ENCODE measurements at regions not wholly inside any gene's neighbourhood (a gene's known extent, or its start where the extent isn't known, plus 50 kb on each side); places are given as distances from the start of the nearest gene placed in this dataset.

GRCh38 chr11:113531575-113532451, 56.6 kb upstream of the DRD2 start:
- WGBS: 71% methylated on average over 8 of the region's 8 CpGs
- no peaks in the 10 kb centered on the region for H3K27me3 ChIP-seq (replicated peaks; ENCODE audit: insufficient read depth)
- no peaks in the 10 kb centered on the region for H3K9me3 ChIP-seq
- H3K4me3 ChIP-seq: no peak overlapping the region
- no peaks in the 10 kb centered on the region for H3K4me1 ChIP-seq (replicated peaks)
- TF ChIP-seq POLR2AphosphoS5 (IDR thresholded peaks at IDR 0.05): no peak
- TF ChIP-seq POLR2A (IDR thresholded peaks at IDR 0.05): no peak
- H3K27ac ChIP-seq: no peak overlapping the region
- DNase-seq (ENCODE audit: low spot score): no peak
- no peaks in the 10 kb centered on the region for H3K36me3 ChIP-seq
- intact Hi-C loops (cut with DNase I): loop anchor here (2.0 to 10.0 kb wide), 3 partner anchors 157 to 225 kb away; no protein-coding TSS in a partner anchor

DNA sequence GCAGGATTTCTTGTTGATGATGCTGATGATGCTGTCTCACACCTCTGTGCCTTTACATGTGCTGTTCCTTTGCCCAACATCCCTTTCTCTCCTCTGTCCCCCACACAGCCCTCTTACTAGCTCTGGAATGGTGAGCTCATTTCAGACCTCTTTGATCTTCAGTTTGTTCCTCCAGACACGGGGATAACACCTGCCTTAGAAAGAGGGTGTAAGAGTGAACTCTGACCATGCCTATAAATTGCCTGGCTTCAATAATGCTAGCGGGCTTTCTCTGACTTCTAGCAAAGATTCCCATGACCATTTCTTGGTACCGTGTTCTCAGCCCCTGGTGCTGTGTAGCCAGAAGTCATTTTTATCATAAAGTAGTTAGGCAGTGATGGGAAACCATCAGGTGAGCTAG, 55.9 kb upstream of the DRD2 start:
- Histone ChIP-seq H3K4me1 (replicated peaks) (no peaks in the 10 kb centered on the region), H3K9me3 (no peaks in the 10 kb centered on the region), H3K36me3 (no peaks in the 10 kb centered on the region), H3K27ac (no peak overlapping the region), H3K4me3 (no peak overlapping the region), H3K27me3 (replicated peaks; ENCODE audit: insufficient read depth) (no peaks in the 10 kb centered on the region)
- 76% methylated on average over 3 of the region's 3 CpGs for WGBS
- intact Hi-C loops (cut with DNase I): loop anchor here (5.0 to 10.0 kb wide), 2 partner anchors 156 to 201 kb away; no protein-coding TSS in a partner anchor
- no peak for DNase-seq (ENCODE audit: low spot score)
- TF ChIP-seq POLR2AphosphoS5 (IDR thresholded peaks at IDR 0.05): no peak
- TF ChIP-seq, protein P1, sequence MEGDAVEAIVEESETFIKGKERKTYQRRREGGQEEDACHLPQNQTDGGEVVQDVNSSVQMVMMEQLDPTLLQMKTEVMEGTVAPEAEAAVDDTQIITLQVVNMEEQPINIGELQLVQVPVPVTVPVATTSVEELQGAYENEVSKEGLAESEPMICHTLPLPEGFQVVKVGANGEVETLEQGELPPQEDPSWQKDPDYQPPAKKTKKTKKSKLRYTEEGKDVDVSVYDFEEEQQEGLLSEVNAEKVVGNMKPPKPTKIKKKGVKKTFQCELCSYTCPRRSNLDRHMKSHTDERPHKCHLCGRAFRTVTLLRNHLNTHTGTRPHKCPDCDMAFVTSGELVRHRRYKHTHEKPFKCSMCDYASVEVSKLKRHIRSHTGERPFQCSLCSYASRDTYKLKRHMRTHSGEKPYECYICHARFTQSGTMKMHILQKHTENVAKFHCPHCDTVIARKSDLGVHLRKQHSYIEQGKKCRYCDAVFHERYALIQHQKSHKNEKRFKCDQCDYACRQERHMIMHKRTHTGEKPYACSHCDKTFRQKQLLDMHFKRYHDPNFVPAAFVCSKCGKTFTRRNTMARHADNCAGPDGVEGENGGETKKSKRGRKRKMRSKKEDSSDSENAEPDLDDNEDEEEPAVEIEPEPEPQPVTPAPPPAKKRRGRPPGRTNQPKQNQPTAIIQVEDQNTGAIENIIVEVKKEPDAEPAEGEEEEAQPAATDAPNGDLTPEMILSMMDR (IDR thresholded peaks at IDR 0.05): no peak
- no peak for TF ChIP-seq POLR2A (IDR thresholded peaks at IDR 0.05)

- TF ChIP-seq POLR2A (IDR thresholded peaks at IDR 0.05): no peak
- TF ChIP-seq POLR2AphosphoS5 (IDR thresholded peaks at IDR 0.05): no peak
- TF ChIP-seq, protein P1 (IDR thresholded peaks at IDR 0.05): no peak
- H3K27me3 ChIP-seq (replicated peaks; ENCODE audit: insufficient read depth): no peaks in the 10 kb centered on the region
- no peak overlapping the region for H3K4me3 ChIP-seq
- H3K27ac ChIP-seq: no peak overlapping the region
- DNase-seq (ENCODE audit: low spot score): no peak
- WGBS: 92% methylated on average over 1 of the region's 1 CpG
- no peaks in the 10 kb centered on the region for H3K36me3 ChIP-seq
- H3K9me3 ChIP-seq: no peaks in the 10 kb centered on the region
- intact Hi-C loops (cut with DNase I): loop anchor here (5.0 to 10.0 kb wide), 2 partner anchors 155 to 203 kb away; no protein-coding TSS in a partner anchor
- H3K4me1 ChIP-seq (replicated peaks): no peaks in the 10 kb centered on the region
Measured at GRCh38 chr11:113529606-113530005, 54.4 kb upstream of the DRD2 start.

DNA sequence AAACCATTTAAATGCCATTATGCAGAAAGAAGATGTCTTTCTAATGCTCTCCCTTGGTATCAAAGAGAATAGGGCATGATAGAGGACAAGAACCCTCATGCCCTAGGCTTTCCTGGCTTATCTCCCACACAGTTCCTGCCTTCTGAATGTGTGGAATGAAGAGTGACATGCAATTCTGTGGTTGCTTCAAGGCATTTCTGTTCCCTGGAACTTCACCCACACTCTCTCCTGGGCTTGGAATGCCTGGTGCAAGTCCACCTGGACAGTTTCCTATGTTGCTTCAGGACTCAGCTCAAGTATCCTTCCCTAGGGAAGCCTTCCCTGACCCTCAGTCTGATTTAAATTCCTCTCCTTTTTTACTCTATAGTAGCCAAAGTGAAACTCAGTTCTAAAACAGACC, 53.8 kb upstream of the DRD2 start:
- Histone ChIP-seq H3K27ac (no peak overlapping the region), H3K4me1 (replicated peaks) (no peaks in the 10 kb centered on the region), H3K9me3 (no peaks in the 10 kb centered on the region), H3K27me3 (replicated peaks; ENCODE audit: insufficient read depth) (no peaks in the 10 kb centered on the region), H3K4me3 (no peak overlapping the region), H3K36me3 (no peaks in the 10 kb centered on the region)
- intact Hi-C loops (cut with DNase I): no loop called here
- DNase-seq (ENCODE audit: low spot score): no peak
- TF ChIP-seq POLR2AphosphoS5 (IDR thresholded peaks at IDR 0.05): no peak
- TF ChIP-seq, protein P1 (IDR thresholded peaks at IDR 0.05): no peak
- TF ChIP-seq POLR2A (IDR thresholded peaks at IDR 0.05): no peak

- no peak for DNase-seq (ENCODE audit: low spot score)
- intact Hi-C loops (cut with DNase I): no loop called here
- no peaks in the 10 kb centered on the region for H3K27me3 ChIP-seq (replicated peaks; ENCODE audit: insufficient read depth)
- H3K9me3 ChIP-seq: no peaks in the 10 kb centered on the region
- no peaks in the 10 kb centered on the region for H3K36me3 ChIP-seq
- 64% methylated on average over 1 of the region's 1 CpG for WGBS
- TF ChIP-seq, protein P1 (IDR thresholded peaks at IDR 0.05): no peak
- TF ChIP-seq POLR2A (IDR thresholded peaks at IDR 0.05): no peak
- TF ChIP-seq POLR2AphosphoS5 (IDR thresholded peaks at IDR 0.05): no peak
- H3K27ac ChIP-seq: no peak overlapping the region
- H3K4me1 ChIP-seq (replicated peaks): no peaks in the 10 kb centered on the region
- H3K4me3 ChIP-seq: no peak overlapping the region
Measured at GRCh38 chr11:113526521-113526920, 51.3 kb upstream of the DRD2 start.
